ENCODE measurements at regions not wholly inside any gene's neighbourhood (a gene's known extent, or its start where the extent isn't known, plus 50 kb on each side); places are given as distances from the start of the nearest gene placed in this dataset.
A peak's percentile ranks its signal among the peaks of the same experiment; 100 is the strongest.

DNA sequence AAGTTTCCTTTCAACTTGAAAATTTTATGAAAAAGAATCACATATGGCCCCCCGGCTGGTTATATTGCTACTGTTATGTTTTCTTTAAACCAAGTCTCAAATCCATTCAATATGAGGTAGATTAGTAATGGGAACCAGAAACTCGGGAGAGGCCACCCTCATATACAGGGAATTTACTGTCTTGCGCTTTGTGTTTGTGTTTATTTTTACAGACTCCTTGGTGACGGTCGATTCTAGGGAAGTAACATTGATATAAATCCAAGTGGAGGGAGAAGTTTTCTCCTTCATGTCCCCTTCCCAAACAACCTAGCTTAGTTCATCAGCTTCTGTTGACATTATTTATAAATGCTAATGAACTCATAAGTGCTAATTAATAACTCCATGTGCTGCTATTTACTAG lies 163.5 kb upstream of the LMO4 start:
- no peak overlapping the region for H3K4me3 ChIP-seq
- no peak for ATAC-seq
- H3K27me3 ChIP-seq, result no peaks in the 10 kb centered on the region
- H3K4me1 ChIP-seq, result peaks cover 0 to 16% (median 0%) of the 10 kb centered on the region in 3 donors
- H3K9me3 ChIP-seq, result no peaks in the 10 kb centered on the region
- no peaks in the 10 kb centered on the region for H3K36me3 ChIP-seq
- no peak overlapping the region for H3K27ac ChIP-seq
- WGBS, 2 donors (ENCODE audit: low coverage in 1 of 2), result 21 to 28% methylated on average over 3 to 5 of the region's 5 CpGs
- TF ChIP-seq POLR2A (IDR thresholded peaks at IDR 0.05) (no peak), POLR2AphosphoS5 (IDR thresholded peaks at IDR 0.05) (no peak), EP300 (IDR thresholded peaks at IDR 0.05) (no peak)
- TF ChIP-seq, protein P1, sequence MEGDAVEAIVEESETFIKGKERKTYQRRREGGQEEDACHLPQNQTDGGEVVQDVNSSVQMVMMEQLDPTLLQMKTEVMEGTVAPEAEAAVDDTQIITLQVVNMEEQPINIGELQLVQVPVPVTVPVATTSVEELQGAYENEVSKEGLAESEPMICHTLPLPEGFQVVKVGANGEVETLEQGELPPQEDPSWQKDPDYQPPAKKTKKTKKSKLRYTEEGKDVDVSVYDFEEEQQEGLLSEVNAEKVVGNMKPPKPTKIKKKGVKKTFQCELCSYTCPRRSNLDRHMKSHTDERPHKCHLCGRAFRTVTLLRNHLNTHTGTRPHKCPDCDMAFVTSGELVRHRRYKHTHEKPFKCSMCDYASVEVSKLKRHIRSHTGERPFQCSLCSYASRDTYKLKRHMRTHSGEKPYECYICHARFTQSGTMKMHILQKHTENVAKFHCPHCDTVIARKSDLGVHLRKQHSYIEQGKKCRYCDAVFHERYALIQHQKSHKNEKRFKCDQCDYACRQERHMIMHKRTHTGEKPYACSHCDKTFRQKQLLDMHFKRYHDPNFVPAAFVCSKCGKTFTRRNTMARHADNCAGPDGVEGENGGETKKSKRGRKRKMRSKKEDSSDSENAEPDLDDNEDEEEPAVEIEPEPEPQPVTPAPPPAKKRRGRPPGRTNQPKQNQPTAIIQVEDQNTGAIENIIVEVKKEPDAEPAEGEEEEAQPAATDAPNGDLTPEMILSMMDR (IDR thresholded peaks at IDR 0.05), result no peak

DNA sequence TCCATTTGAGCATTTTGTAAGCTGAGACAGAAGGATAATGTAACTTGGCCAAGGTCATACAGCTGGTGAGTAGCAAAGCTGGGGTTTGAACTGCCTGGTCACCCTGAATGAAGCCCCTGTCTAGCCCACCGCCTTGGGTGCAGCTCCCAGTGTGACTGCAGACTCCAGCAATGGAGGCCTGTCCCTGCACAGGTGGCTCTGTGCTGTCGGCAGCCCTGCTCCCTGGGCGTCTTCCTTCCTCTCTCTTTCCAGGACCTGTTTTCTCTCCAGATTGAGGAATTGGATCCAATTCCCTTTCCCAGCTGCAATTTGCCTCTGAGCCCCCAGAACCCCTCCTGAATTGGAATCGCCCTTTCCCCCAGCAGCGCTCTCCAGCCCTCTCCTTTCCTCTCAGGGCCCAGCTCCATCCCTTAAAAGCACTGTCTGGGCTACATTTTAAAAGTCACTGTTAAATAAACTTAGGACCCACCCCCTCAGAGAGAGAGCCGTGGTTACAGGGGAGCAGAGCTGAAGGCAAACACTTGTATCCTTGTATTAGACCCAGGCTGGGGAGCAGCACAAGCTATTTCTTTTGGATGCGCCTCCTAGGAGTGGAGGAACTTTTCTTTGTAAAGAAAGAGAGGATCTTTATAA lies 161.4 kb upstream of the LMO4 start:
- Histone ChIP-seq H3K9me3 (no peaks in the 10 kb centered on the region), H3K36me3 (no peaks in the 10 kb centered on the region), H3K4me1 (peaks cover 0 to 17% (median 0%) of the 10 kb centered on the region in 3 donors), H3K4me3 (no peak overlapping the region), H3K27me3 (no peaks in the 10 kb centered on the region), H3K27ac (no peak overlapping the region)
- 59 to 65% methylated on average over 6 of the region's 7 CpGs for WGBS, 2 donors (ENCODE audit: low coverage in 1 of 2)
- ATAC-seq, result no peak
- TF ChIP-seq EP300 (IDR thresholded peaks at IDR 0.05), result no peak
- no peak for TF ChIP-seq POLR2A (IDR thresholded peaks at IDR 0.05)
- no peak for TF ChIP-seq POLR2AphosphoS5 (IDR thresholded peaks at IDR 0.05)
- TF ChIP-seq, protein P1 (IDR thresholded peaks at IDR 0.05), result no peak

DNA sequence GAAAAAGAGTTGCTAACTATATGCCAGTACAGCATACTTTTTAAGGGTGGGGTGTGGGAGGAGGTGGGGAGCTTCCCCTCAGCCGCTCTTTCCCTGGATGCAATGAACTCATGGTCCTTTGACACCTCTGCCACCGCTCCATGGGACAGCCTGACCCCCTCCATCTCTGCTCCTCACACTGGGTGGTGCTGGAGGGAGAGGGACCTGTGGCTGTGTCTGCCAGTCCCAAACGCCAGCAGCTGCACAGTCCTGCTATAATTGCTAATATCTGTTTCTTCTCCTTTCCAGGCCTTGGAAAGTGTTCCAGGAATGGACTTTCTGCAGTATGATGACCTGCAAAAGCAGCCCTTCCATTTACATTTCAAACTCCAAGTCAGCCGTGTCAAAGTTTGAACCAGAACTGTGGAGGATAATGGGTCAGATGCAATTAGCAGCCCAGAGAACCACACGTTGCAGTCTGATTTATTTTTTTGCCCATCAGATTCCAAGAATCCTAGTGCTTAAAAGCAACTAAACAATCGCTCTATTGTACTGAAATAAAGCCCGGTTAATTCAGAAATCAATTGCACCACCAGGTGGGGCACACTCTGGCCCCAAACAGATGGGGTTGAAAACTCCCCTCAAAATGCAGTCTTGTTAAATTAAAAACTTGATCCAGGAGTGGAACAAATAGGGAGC lies 160.7 kb upstream of the LMO4 start:
- Histone ChIP-seq H3K4me1 (peaks cover 0 to 17% (median 0%) of the 10 kb centered on the region in 3 donors), H3K9me3 (no peaks in the 10 kb centered on the region), H3K27ac (no peak overlapping the region), H3K4me3 (no peak overlapping the region), H3K27me3 (no peaks in the 10 kb centered on the region), H3K36me3 (no peaks in the 10 kb centered on the region)
- no peak for ATAC-seq
- TF ChIP-seq POLR2AphosphoS5 (IDR thresholded peaks at IDR 0.05) (no peak), POLR2A (IDR thresholded peaks at IDR 0.05) (no peak), EP300 (IDR thresholded peaks at IDR 0.05) (no peak)
- TF ChIP-seq, protein P1 (IDR thresholded peaks at IDR 0.05), result no peak
- 44 to 54% methylated on average over 3 to 6 of the region's 7 CpGs for WGBS, 2 donors (ENCODE audit: low coverage in 1 of 2)

DNA sequence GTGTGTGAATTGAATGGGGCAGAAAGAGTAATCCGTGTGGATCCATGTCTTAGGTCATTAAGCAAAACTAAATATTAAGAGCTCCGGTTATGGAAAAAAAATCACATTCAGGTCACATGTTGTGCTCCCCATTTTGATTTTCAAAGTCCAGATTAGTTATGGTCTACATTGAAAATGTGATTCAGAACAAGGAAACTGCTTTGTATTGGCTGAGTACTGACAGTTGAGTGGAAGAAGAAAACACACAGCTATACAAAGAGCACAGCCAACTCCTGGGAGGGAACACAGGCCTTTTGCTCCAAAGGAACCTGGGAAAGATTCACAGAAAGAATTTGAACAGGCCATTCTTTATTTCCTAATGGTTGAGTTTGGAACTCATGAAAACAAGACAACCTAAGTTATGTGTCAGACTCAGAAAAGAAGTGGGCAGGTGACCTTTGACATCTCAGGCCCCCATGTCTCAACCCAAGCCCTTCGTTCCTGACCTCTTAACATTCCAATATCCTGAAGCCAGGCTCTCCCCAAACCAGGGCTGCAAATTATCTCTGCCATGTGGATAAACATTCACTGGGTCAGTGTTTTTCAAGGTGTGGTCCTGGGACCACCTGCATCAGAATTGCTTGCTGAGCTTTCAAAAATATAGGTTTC lies 159.3 kb upstream of the LMO4 start:
- peaks cover 0 to 17% (median 0%) of the 10 kb centered on the region in 3 donors for H3K4me1 ChIP-seq
- no peaks in the 10 kb centered on the region for H3K36me3 ChIP-seq
- 69 to 70% methylated on average over 3 of the region's 3 CpGs for WGBS, 2 donors (ENCODE audit: low coverage in 1 of 2)
- peak overlapping the region in 2 of 4 donors; percentile 17 to 38 for H3K27ac ChIP-seq
- H3K27me3 ChIP-seq, result no peaks in the 10 kb centered on the region
- no peak for ATAC-seq
- no peak overlapping the region for H3K4me3 ChIP-seq
- no peaks in the 10 kb centered on the region for H3K9me3 ChIP-seq
- TF ChIP-seq, protein P1 (IDR thresholded peaks at IDR 0.05), result no peak
- TF ChIP-seq POLR2A (IDR thresholded peaks at IDR 0.05), result no peak
- TF ChIP-seq EP300 (IDR thresholded peaks at IDR 0.05), result no peak
- TF ChIP-seq POLR2AphosphoS5 (IDR thresholded peaks at IDR 0.05), result no peak
